ENCODE measurements at regions not wholly inside any gene's neighbourhood (a gene's known extent, or its start where the extent isn't known, plus 50 kb on each side); places are given as distances from the start of the nearest gene placed in this dataset.

- TF ChIP-seq ARID4B (CRISPR knock-in tag; IDR thresholded peaks at IDR 0.05; ENCODE audit: borderline replicate concordance) (no peak), SMAD4 (CRISPR knock-in tag; IDR thresholded peaks at IDR 0.05) (no peak), NFYB (CRISPR knock-in tag; conservative IDR thresholded peaks at IDR 0.05; ENCODE audit: low read depth) (no peak), GTF2I (CRISPR knock-in tag; conservative IDR thresholded peaks at IDR 0.05) (no peak), ESRRA (CRISPR knock-in tag; IDR thresholded peaks at IDR 0.05; ENCODE audit: borderline replicate concordance) (no peak), ATF6 (CRISPR knock-in tag; IDR thresholded peaks at IDR 0.05) (no peak), ZNF317 (CRISPR knock-in tag; IDR thresholded peaks at IDR 0.05; ENCODE audit: borderline replicate concordance, low read depth) (no peak), MAX (CRISPR knock-in tag; IDR thresholded peaks at IDR 0.05) (no peak), RORB (CRISPR knock-in tag; IDR thresholded peaks at IDR 0.05) (no peak), ERG (CRISPR knock-in tag; IDR thresholded peaks at IDR 0.05) (no peak), MLX (CRISPR knock-in tag; IDR thresholded peaks at IDR 0.05) (no peak), ZNF281 (CRISPR knock-in tag; IDR thresholded peaks at IDR 0.05) (no peak), CBFB (CRISPR knock-in tag; IDR thresholded peaks at IDR 0.05; ENCODE audit: low read depth) (no peak)
Observed at GRCh38 chr4:10354746-10355145, 102.5 kb downstream of the ZNF518B start (continued).

GRCh38 chr4:10354225-10354624 is 103.0 kb downstream of the ZNF518B start:
- CTCF ChIA-PET: no interaction called here
- DNase-seq (ENCODE audit: low spot score) (no peak), ATAC-seq (no peak)
- POLR2A ChIA-PET: no interaction called here
- peaks cover 5% of the 10 kb centered on the region; the same call in 1 of the 2 replicates for H3K4me1 Mint-ChIP-seq
- no peak for TF ChIP-seq E2F5 (CRISPR knock-in tag; IDR thresholded peaks at IDR 0.05)
- TF ChIP-seq RORB (CRISPR knock-in tag; IDR thresholded peaks at IDR 0.05): no peak
- no peak for TF ChIP-seq NFYB (CRISPR knock-in tag; conservative IDR thresholded peaks at IDR 0.05; ENCODE audit: low read depth)
- no peak for TF ChIP-seq TP53 (CRISPR knock-in tag; IDR thresholded peaks at IDR 0.05)
- no peak for TF ChIP-seq ZNF512 (CRISPR knock-in tag; IDR thresholded peaks at IDR 0.05; ENCODE audit: borderline replicate concordance)
- TF ChIP-seq ZNF121 (CRISPR knock-in tag; IDR thresholded peaks at IDR 0.05): no peak
- no peak for TF ChIP-seq ATF6 (CRISPR knock-in tag; IDR thresholded peaks at IDR 0.05)
- H3K27me3 Mint-ChIP-seq (ENCODE audit: low read depth): peaks cover 3% of the 10 kb centered on the region
- H3K4me3 Mint-ChIP-seq: no peak overlapping the region
- H3K36me3 Mint-ChIP-seq: no peaks in the 10 kb centered on the region
- H3K9me3 Mint-ChIP-seq: peaks cover 34% of the 10 kb centered on the region
- H3K27ac Mint-ChIP-seq: no peak overlapping the region

All from WTC11 (cell line).